ENCODE measurements at regions not wholly inside any gene's neighbourhood (a gene's known extent, or its start where the extent isn't known, plus 50 kb on each side); places are given as distances from the start of the nearest gene placed in this dataset.

- Histone ChIP-seq H3K9me3 (replicated peaks; ENCODE audit: control insufficient read depth, insufficient read depth, low read length) (no peaks in the 10 kb centered on the region), H3K4me1 (ENCODE audit: control insufficient read depth, insufficient read depth, low read length) (no peaks in the 10 kb centered on the region), H2AFZ (ENCODE audit: control insufficient read depth, low read depth, low read length) (no peak overlapping the region), H3K27me3 (replicated peaks in 1 of 2; ENCODE audit: control insufficient read depth in 2 of 2, insufficient read depth in 2 of 2, low read length in 1 of 2) (no peaks in the 10 kb centered on the region), H3K9ac (ENCODE audit: control insufficient read depth, insufficient read depth, low read length) (no peak overlapping the region), H3K27ac (ENCODE audit: control insufficient read depth, insufficient read depth) (no peak overlapping the region), H4K20me1 (ENCODE audit: control insufficient read depth, insufficient read depth) (no peaks in the 10 kb centered on the region), H3K79me2 (ENCODE audit: control insufficient read depth, insufficient read depth, low read length) (no peaks in the 10 kb centered on the region), H3K4me3 (no peak overlapping the region), H3K4me2 (ENCODE audit: control insufficient read depth, insufficient read depth) (no peak overlapping the region), H3K36me3 (ENCODE audit: control insufficient read depth in 2 of 2, insufficient read depth in 2 of 2, low read length in 1 of 2) (no peaks in the 10 kb centered on the region)
- ChIA-PET CTCF (no interaction called here), POLR2A (no interaction called here), SMC1A (ENCODE audit: uncharacterized antibody, unreplicated experiment) (no interaction called here), RAD21 (ENCODE audit: unreplicated experiment) (no interaction called here)
- BruUV-seq (replicated peaks): no TSS peak
- intact Hi-C loops (cut with micrococcal nuclease; ENCODE audit: unreplicated experiment) (no loop called here), in situ Hi-C loops (cut with MboI) (no loop called here)
- no peak for DNase-seq (ENCODE audit: low read depth, low spot score)
- 0% methylated on average over 1 of the region's 1 CpG for WGBS (ENCODE audit: insufficient coverage, insufficient replicate concordance, low lambda C conversion rate, missing lambda C conversion rate)
- ATAC-seq: no peak
- no peak for FAIRE-seq
- TF ChIP-seq FOXM1 (IDR thresholded peaks at IDR 0.05; ENCODE audit: low read depth, low read length) (no peak), KAT2A (conservative IDR thresholded peaks at IDR 0.05; ENCODE audit: control insufficient read depth, low read depth, low read length) (no peak), USF2 (IDR thresholded peaks at IDR 0.05; ENCODE audit: borderline replicate concordance, low read depth, low read length) (no peak), RB1 (IDR thresholded peaks at IDR 0.05; ENCODE audit: borderline replicate concordance) (no peak), NFIC (IDR thresholded peaks at IDR 0.05; ENCODE audit: low read depth, low read length) (no peak), RELB (IDR thresholded peaks at IDR 0.05; ENCODE audit: low read depth) (no peak), ZBTB33 (IDR thresholded peaks at IDR 0.05) (no peak)
These were observed 1354.6 kb upstream of the PCDH9 start for GRCh38 chr13:68584776-68585175.
